Psoas muscle (tissue), 7 donors: ENCODE measurements at regions not wholly inside any gene's neighbourhood (a gene's known extent, or its start where the extent isn't known, plus 50 kb on each side); places are given as distances from the start of the nearest gene placed in this dataset.
A peak's percentile ranks its signal among the peaks of the same experiment; 100 is the strongest.

Experiments
- ATAC-seq, 4 donors: fragments of 200-7000 bp; cut with Tn5 transposase; one replicate each; pipeline ENCODE4 v1.9.1; 2020; ENCODE audit warnings: moderate library complexity in 3 of 4, mild to moderate bottlenecking in 2 of 4
- DNase-seq, 2 donors: peaks; one replicate each; pipeline ENCODE4 v3.0.0-alpha.2; 2020
- H3K27ac ChIP-seq: fragments of 200-600 bp; one replicate; pipeline ENCODE4 v1.8.0; 2022
- H3K27me3 ChIP-seq, 3 donors: fragments of 200-600 bp in 1 of 3; one replicate each; pipeline versions ENCODE4 v1.6.1 to v1.8.0; 2013 to 2022; ENCODE audit warnings: low read length in 2 of 3, mild to moderate bottlenecking in 2 of 3, moderate library complexity in 1 of 3; ENCODE audit not compliant: insufficient read depth in 3 of 3
- H3K36me3 ChIP-seq, 2 donors: fragments of 200-600 bp in 1 of 2; one replicate each; pipeline versions ENCODE4 v1.6.1 to v1.8.0; 2013 to 2022; ENCODE audit warnings: low read depth in 1 of 2, mild to moderate bottlenecking in 1 of 2, moderate library complexity in 1 of 2; ENCODE audit not compliant: insufficient read depth in 1 of 2
- H3K4me1 ChIP-seq: fragments of 200-600 bp; one replicate; pipeline ENCODE4 v1.8.0; 2022
- H3K4me3 ChIP-seq: fragments of 200-600 bp; one replicate; pipeline ENCODE4 v1.8.0; 2022; ENCODE audit warnings: mild to moderate bottlenecking
- H3K9me3 ChIP-seq: fragments of 200-600 bp; one replicate; pipeline ENCODE4 v1.8.0; 2022
- WGBS, 3 donors: extraction: QIAGEN DNeasy Blood & Tissue Kit; methylation state at CpG; one replicate each; pipeline versions ENCODE4 v1.1.6 to v1.1.7; 2013; 5-methylcytosine and 5-hydroxymethylcytosine counted together
- intact Hi-C, 2 donors: fragments of 100-400 bp; cut with DNase I; formaldehyde crosslinking; loops; one replicate each; pipeline versions ENCODE4 v1.11.0 to v1.14.2; 2022
- TF ChIP-seq, protein P1 (sequence below): fragments of 200-600 bp; IDR thresholded peaks from one replicate; pipeline ENCODE4 v1.8.0; 2022; ENCODE audit warnings: antibody characterized with exemption
- donor health status: healthy with polysubstance abuse.
- donor health status: DM: no; HTN: no; CAD: no; lungs with moderate emphysema.
- donor health status: Bipolar disorder and iron deficiency.
- donor health status: healthy.
- donor health status: DM: yes; HTN: yes; CAD: no.
- donor health status: DM: no; HTN: no; CAD: no.
- donor health status: DM: yes; HTN: yes; CAD: no.

DNA sequence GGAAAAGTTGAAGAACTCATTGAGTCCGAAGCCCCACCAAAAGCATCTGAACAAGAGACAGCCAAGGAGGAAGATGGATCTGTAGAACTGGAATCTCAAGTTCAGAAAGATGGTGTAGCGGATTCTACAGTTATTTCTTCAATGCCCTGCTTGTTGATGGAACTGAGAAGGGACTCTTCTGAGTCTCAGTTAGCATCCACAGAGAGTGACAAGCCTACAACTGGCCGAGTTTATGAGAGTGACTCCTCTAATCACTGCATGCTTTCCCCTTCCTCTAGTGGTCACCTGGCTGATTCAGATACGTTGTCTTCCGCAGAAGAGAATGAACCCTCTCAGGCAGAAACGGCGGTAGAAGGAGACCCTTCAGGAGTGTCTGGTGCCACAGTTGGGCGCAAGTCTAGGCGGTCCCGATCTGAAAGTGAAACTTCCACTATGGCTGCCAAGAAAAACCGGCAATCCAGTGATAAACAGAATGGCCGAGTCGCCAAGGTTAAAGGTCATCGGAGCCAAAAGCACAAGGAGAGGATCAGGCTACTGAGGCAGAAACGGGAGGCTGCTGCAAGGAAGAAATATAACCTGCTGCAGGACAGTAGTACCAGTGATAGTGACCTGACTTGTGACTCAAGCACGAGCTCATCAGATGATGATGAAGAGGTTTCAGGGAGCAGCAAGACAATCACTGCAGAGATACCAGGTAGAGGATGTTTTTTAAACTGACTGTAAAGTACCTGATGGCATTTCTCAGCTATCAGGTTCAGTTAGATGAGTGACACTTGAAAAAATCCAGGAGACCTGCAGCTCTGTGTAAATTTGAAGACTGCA, 111.9 kb downstream of the HAUS1 start:
- DNase-seq = no peak

DNA sequence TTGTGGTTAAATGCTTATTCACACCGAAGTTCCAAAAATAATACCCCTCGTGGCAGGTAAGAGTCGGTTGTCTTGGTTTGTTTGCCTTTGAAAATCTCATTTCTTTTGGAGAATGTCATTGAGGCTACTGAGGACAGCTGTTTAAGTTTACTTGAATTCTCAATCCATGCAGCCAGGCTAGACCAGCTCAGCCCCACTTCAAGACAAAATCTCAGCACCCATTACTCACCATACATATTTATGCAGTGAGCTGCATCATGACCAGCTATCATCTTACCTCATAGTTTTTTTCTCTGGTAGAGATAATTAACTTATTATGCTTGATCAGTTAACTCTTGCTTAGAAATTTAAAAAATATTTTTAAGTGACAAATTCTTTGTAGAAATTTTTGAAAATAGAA, 115.9 kb downstream of the HAUS1 start:
- TF ChIP-seq, protein P1, sequence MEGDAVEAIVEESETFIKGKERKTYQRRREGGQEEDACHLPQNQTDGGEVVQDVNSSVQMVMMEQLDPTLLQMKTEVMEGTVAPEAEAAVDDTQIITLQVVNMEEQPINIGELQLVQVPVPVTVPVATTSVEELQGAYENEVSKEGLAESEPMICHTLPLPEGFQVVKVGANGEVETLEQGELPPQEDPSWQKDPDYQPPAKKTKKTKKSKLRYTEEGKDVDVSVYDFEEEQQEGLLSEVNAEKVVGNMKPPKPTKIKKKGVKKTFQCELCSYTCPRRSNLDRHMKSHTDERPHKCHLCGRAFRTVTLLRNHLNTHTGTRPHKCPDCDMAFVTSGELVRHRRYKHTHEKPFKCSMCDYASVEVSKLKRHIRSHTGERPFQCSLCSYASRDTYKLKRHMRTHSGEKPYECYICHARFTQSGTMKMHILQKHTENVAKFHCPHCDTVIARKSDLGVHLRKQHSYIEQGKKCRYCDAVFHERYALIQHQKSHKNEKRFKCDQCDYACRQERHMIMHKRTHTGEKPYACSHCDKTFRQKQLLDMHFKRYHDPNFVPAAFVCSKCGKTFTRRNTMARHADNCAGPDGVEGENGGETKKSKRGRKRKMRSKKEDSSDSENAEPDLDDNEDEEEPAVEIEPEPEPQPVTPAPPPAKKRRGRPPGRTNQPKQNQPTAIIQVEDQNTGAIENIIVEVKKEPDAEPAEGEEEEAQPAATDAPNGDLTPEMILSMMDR = no peak
- Histone ChIP-seq H3K9me3 (no peaks in the 10 kb centered on the region), H3K4me1 (peaks cover 55% of the 10 kb centered on the region), H3K4me3 (no peak overlapping the region), H3K27me3 (no peaks in the 10 kb centered on the region), H3K36me3 (peaks cover 0 to 8% of the 10 kb centered on the region in 2 donors), H3K27ac (peak overlapping the region; percentile 34)
- no peak for DNase-seq
- 67 to 83% (median 72%) methylated on average over 3 of the region's 3 CpGs for WGBS, 3 donors
- peak; percentile 79 to 86 (median 83) for ATAC-seq
- intact Hi-C loops = no loop called here

More for the DNA sequence above, 111.9 kb downstream of the HAUS1 start:
- Histone ChIP-seq H3K27me3 (no peaks in the 10 kb centered on the region), H3K4me1 (peaks cover 49% of the 10 kb centered on the region), H3K9me3 (no peaks in the 10 kb centered on the region), H3K27ac (no peak overlapping the region), H3K4me3 (no peak overlapping the region), H3K36me3 (peaks cover 0 to 8% of the 10 kb centered on the region in 2 donors)
- WGBS, 3 donors = 79 to 85% (median 81%) methylated on average over 16 of the region's 16 CpGs
- ATAC-seq = peak in 2 of 4 donors; percentile 24 to 27
- intact Hi-C loops = no loop called here
- TF ChIP-seq, protein P1 = no peak

DNA sequence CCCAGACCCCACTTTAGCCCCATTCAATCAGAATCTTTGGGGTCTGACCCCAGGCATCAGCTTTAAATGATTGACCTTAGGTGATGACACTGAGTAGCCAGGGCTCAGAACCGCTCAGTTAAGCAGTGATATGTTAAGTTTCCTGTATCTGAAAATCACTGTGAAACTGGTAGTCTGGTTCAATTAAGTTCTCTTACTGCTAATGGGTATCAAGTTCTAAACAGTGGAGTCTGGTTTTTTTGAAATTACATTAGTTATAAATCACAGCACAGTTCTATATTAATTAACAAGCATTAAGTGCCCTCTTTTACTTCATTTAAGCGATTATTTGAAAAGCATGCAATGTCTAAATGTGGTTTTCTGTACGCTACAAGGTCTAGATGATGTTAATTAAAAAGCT, 117.9 kb downstream of the HAUS1 start:
- Histone ChIP-seq H3K4me3 (no peak overlapping the region), H3K27ac (no peak overlapping the region), H3K36me3 (no peaks in the 10 kb centered on the region), H3K4me1 (peaks cover 50% of the 10 kb centered on the region), H3K9me3 (no peaks in the 10 kb centered on the region), H3K27me3 (no peaks in the 10 kb centered on the region)
- WGBS, 3 donors = 86 to 92% (median 90%) methylated on average over 3 of the region's 3 CpGs
- TF ChIP-seq, protein P1 = no peak
- intact Hi-C loops = no loop called here
- DNase-seq = no peak
- no peak for ATAC-seq

DNA sequence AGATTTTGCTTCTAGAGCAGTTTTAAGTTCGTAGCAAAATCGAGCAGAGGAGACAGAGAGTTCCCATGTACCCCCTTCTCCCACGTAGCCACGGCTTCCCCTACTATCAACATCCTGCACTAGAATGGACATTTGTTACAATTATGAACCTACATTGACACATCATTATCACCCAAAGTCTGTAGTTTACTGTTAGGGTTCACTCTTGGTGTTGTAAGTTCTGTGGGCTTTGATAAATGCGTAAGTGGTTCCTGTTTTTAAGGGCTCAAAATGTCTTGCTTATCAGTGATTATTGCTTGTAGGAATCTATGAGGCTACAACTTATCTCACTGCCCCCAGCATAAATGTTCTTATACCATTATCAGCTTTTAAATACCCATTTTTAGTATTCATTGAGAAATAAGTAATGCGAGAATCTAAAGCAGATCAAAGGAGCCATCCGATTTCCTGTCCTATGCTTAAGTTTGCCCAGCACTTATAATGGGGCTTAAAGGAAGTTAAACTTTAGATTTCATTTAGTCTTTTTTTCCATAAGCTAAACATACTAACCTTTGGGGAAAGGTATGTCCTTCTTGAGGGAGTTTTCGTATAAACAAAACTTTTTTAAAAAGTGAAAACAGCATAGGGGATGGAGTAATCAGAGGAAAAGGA, 118.7 kb downstream of the HAUS1 start:
- WGBS, 3 donors = 79 to 88% (median 87%) methylated on average over 8 of the region's 8 CpGs
- no peak for DNase-seq
- H3K9me3 ChIP-seq = no peaks in the 10 kb centered on the region
- H3K27me3 ChIP-seq = no peaks in the 10 kb centered on the region
- intact Hi-C loops = no loop called here
- TF ChIP-seq, protein P1 = no peak
- no peak for ATAC-seq
- no peak overlapping the region for H3K27ac ChIP-seq
- no peak overlapping the region for H3K4me3 ChIP-seq
- H3K4me1 ChIP-seq = peaks cover 46% of the 10 kb centered on the region
- no peaks in the 10 kb centered on the region for H3K36me3 ChIP-seq
